ENCODE measurements at regions not wholly inside any gene's neighbourhood (a gene's known extent, or its start where the extent isn't known, plus 50 kb on each side); places are given as distances from the start of the nearest gene placed in this dataset.

DNA sequence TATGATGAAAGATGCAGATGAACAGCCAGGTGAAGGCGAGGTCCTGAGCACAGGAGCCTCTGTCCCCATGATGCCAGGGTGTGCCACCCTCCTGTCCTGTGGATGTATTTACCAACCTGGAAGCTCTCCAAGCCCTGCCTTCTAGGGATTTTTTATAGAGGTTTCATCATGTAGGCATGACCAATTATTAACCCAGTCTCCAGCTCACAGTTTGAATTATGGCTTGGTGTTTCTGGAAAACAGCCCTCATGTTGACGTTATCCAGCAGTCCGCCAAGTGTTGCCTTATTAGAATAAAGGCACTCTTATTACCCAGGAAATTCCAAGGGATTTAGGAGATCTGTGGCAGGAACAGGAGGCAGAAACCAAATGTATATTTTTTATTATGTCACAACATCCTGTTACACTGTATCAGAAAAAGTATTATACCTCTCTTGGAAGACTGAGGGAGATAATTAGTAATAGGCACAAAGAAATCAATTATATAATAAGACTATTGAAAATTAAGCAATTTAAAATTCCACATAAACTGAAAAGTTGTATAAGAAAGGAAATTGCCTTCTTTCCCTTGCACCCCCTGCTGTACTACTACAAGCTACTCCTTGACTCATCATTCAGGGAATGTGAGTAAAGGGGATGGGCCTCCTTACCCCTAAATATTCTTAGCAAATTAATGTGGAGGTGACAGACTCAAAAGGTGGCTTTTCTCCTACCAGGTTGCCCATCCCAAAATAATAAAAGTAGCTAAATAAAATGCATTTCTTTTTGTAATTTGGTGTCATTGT lies 129.6 kb downstream of the ZNF330 start:
- TF ChIP-seq, protein P1, sequence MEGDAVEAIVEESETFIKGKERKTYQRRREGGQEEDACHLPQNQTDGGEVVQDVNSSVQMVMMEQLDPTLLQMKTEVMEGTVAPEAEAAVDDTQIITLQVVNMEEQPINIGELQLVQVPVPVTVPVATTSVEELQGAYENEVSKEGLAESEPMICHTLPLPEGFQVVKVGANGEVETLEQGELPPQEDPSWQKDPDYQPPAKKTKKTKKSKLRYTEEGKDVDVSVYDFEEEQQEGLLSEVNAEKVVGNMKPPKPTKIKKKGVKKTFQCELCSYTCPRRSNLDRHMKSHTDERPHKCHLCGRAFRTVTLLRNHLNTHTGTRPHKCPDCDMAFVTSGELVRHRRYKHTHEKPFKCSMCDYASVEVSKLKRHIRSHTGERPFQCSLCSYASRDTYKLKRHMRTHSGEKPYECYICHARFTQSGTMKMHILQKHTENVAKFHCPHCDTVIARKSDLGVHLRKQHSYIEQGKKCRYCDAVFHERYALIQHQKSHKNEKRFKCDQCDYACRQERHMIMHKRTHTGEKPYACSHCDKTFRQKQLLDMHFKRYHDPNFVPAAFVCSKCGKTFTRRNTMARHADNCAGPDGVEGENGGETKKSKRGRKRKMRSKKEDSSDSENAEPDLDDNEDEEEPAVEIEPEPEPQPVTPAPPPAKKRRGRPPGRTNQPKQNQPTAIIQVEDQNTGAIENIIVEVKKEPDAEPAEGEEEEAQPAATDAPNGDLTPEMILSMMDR (IDR thresholded peaks at IDR 0.05; ENCODE audit: borderline replicate concordance, extremely low read depth, low read length, poor library complexity, severe bottlenecking) = no peak
- no peak for TF ChIP-seq EZH2 (IDR thresholded peaks at IDR 0.05; ENCODE audit: borderline replicate concordance, low read depth, low read length, severe bottlenecking)
- Histone ChIP-seq H3K36me3 (ENCODE audit: insufficient read depth, low read length) (no peaks in the 10 kb centered on the region), H3K27me3 (ENCODE audit: insufficient read depth, low read length, poor library complexity) (no peaks in the 10 kb centered on the region), H3K4me2 (ENCODE audit: insufficient read depth, low read length) (no peak overlapping the region), H4K20me1 (ENCODE audit: insufficient read depth, low read length) (no peaks in the 10 kb centered on the region), H3K27ac (ENCODE audit: low read length) (no peak overlapping the region), H3K9ac (ENCODE audit: low read depth, low read length) (no peak overlapping the region), H3K79me2 (ENCODE audit: insufficient read depth, low read length) (no peaks in the 10 kb centered on the region), H3K4me1 (ENCODE audit: insufficient read depth, low read length) (peaks cover 14% of the 10 kb centered on the region), H3K9me3 (ENCODE audit: insufficient read depth, low read length, severe bottlenecking) (no peaks in the 10 kb centered on the region), H2AFZ (ENCODE audit: low read depth, low read length) (no peak overlapping the region; the same call in 1 of the 2 replicates), H3K4me3 (ENCODE audit: low read depth in 1 of 2, low read length in 2 of 2) (no peak overlapping the region)
- no peak for DNase-seq
- no peak for ATAC-seq (ENCODE audit: insufficient read depth, low read depth)

GRCh38 chr4:141352331-141352730 lies 131.6 kb downstream of the ZNF330 start:
- Histone ChIP-seq H3K79me2 (ENCODE audit: insufficient read depth, low read length) (no peaks in the 10 kb centered on the region), H3K36me3 (ENCODE audit: insufficient read depth, low read length) (no peaks in the 10 kb centered on the region), H3K4me2 (ENCODE audit: insufficient read depth, low read length) (0 out of 2 replicates have a peak overlapping the region, but pooled peaks have one; percentile 3), H3K4me1 (ENCODE audit: insufficient read depth, low read length) (peaks cover 14% of the 10 kb centered on the region), H3K9ac (ENCODE audit: low read depth, low read length) (no peak overlapping the region), H3K27me3 (ENCODE audit: insufficient read depth, low read length, poor library complexity) (no peaks in the 10 kb centered on the region), H2AFZ (ENCODE audit: low read depth, low read length) (no peak overlapping the region; the same call in 1 of the 2 replicates), H3K4me3 (ENCODE audit: low read depth in 1 of 2, low read length in 2 of 2) (no peak overlapping the region), H3K27ac (ENCODE audit: low read length) (no peak overlapping the region), H3K9me3 (ENCODE audit: insufficient read depth, low read length, severe bottlenecking) (no peaks in the 10 kb centered on the region), H4K20me1 (ENCODE audit: insufficient read depth, low read length) (no peaks in the 10 kb centered on the region)
- no peak for ATAC-seq (ENCODE audit: insufficient read depth, low read depth)
- TF ChIP-seq EZH2 (IDR thresholded peaks at IDR 0.05; ENCODE audit: borderline replicate concordance, low read depth, low read length, severe bottlenecking) = no peak
- TF ChIP-seq, protein P1 (IDR thresholded peaks at IDR 0.05; ENCODE audit: borderline replicate concordance, extremely low read depth, low read length, poor library complexity, severe bottlenecking) = no peak
- DNase-seq = no peak

- ATAC-seq (ENCODE audit: insufficient read depth, low read depth) = peak; percentile 78
- H3K4me3 ChIP-seq (ENCODE audit: low read depth in 1 of 2, low read length in 2 of 2) = no peak overlapping the region
- H3K4me1 ChIP-seq (ENCODE audit: insufficient read depth, low read length) = peaks cover 14% of the 10 kb centered on the region
- H3K9me3 ChIP-seq (ENCODE audit: insufficient read depth, low read length, severe bottlenecking) = no peaks in the 10 kb centered on the region
- no peaks in the 10 kb centered on the region for H3K27me3 ChIP-seq (ENCODE audit: insufficient read depth, low read length, poor library complexity)
- H2AFZ ChIP-seq (ENCODE audit: low read depth, low read length) = peak overlapping the region; percentile 59
- no peaks in the 10 kb centered on the region for H4K20me1 ChIP-seq (ENCODE audit: insufficient read depth, low read length)
- no peak overlapping the region; the same call in 1 of the 2 replicates for H3K9ac ChIP-seq (ENCODE audit: low read depth, low read length)
- DNase-seq = peak; percentile 11
- H3K36me3 ChIP-seq (ENCODE audit: insufficient read depth, low read length) = no peaks in the 10 kb centered on the region
- no peak for TF ChIP-seq EZH2 (IDR thresholded peaks at IDR 0.05; ENCODE audit: borderline replicate concordance, low read depth, low read length, severe bottlenecking)
- TF ChIP-seq, protein P1 (IDR thresholded peaks at IDR 0.05; ENCODE audit: borderline replicate concordance, extremely low read depth, low read length, poor library complexity, severe bottlenecking) = no peak
- H3K79me2 ChIP-seq (ENCODE audit: insufficient read depth, low read length) = no peaks in the 10 kb centered on the region
- H3K4me2 ChIP-seq (ENCODE audit: insufficient read depth, low read length) = peak overlapping the region; percentile 32; the same call in 1 of the 2 replicates
- H3K27ac ChIP-seq (ENCODE audit: low read length) = no peak overlapping the region
These were observed 132.3 kb downstream of the ZNF330 start for GRCh38 chr4:141352909-141353525.

Data from DND-41 (cell line).